GM23338 (cell line): ENCODE measurements at regions not wholly inside any gene's neighbourhood (a gene's known extent, or its start where the extent isn't known, plus 50 kb on each side); places are given as distances from the start of the nearest gene placed in this dataset.

Experiments used
- CREB1 ChIP-seq: fragments of 250-450 bp; sonication (Bioruptor Pico); IDR thresholded peaks from 2 replicates; pipeline ENCODE4 v1.5.0; 2020; ENCODE audit warnings: low read depth, mild to moderate bottlenecking, moderate library complexity
- CTCF ChIP-seq, 2 experiments: fragments of 200-600 bp in 1 of 2; sonication (generic) in 1 of 2; conservative IDR thresholded peaks; 2 replicates each; pipeline versions ENCODE4 v1.5.1 to v1.6.1; 2016 to 2017; ENCODE audit warnings: antibody characterized with exemption in 2 of 2, low read depth in 2 of 2, mild to moderate bottlenecking in 2 of 2, moderate library complexity in 1 of 2
- EZH2 ChIP-seq: fragments of 200-600 bp; sonication (generic); IDR thresholded peaks from one replicate; pipeline ENCODE4 v1.8.0; 2017; ENCODE audit warnings: antibody characterized with exemption, mild to moderate bottlenecking, low read depth; ENCODE audit not compliant: unreplicated experiment
- POLR2AphosphoS5 ChIP-seq: IDR thresholded peaks from 2 replicates; pipeline ENCODE4 v1.6.1; 2016; ENCODE audit warnings: antibody characterized with exemption, low read depth
- ZNF114 ChIP-seq: fragments of 250-450 bp; sonication (Bioruptor Pico); IDR thresholded peaks from 2 replicates; pipeline ENCODE4 v1.5.0; 2020; ENCODE audit warnings: mild to moderate bottlenecking, moderate library complexity
- TF ChIP-seq, protein P1 (sequence below): IDR thresholded peaks from one replicate; pipeline ENCODE4 v1.6.1; 2018; ENCODE audit warnings: antibody characterized with exemption; ENCODE audit not compliant: unreplicated experiment

- TF ChIP-seq EZH2 (no peak), CTCF (conservative IDR thresholded peaks at IDR 0.05; ENCODE audit: low read depth in 2 of 2) (no peak), POLR2AphosphoS5 (no peak), CREB1 (CRISPR knock-in tag) (no peak), ZNF114 (no peak)
- TF ChIP-seq, protein P1, sequence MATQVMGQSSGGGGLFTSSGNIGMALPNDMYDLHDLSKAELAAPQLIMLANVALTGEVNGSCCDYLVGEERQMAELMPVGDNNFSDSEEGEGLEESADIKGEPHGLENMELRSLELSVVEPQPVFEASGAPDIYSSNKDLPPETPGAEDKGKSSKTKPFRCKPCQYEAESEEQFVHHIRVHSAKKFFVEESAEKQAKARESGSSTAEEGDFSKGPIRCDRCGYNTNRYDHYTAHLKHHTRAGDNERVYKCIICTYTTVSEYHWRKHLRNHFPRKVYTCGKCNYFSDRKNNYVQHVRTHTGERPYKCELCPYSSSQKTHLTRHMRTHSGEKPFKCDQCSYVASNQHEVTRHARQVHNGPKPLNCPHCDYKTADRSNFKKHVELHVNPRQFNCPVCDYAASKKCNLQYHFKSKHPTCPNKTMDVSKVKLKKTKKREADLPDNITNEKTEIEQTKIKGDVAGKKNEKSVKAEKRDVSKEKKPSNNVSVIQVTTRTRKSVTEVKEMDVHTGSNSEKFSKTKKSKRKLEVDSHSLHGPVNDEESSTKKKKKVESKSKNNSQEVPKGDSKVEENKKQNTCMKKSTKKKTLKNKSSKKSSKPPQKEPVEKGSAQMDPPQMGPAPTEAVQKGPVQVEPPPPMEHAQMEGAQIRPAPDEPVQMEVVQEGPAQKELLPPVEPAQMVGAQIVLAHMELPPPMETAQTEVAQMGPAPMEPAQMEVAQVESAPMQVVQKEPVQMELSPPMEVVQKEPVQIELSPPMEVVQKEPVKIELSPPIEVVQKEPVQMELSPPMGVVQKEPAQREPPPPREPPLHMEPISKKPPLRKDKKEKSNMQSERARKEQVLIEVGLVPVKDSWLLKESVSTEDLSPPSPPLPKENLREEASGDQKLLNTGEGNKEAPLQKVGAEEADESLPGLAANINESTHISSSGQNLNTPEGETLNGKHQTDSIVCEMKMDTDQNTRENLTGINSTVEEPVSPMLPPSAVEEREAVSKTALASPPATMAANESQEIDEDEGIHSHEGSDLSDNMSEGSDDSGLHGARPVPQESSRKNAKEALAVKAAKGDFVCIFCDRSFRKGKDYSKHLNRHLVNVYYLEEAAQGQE = no peak
These were observed 347.7 kb downstream of the LPIN1 start for GRCh38 chr2:12094134-12094533.
